HCT116 (cell line): ENCODE measurements at regions not wholly inside any gene's neighbourhood (a gene's known extent, or its start where the extent isn't known, plus 50 kb on each side); places are given as distances from the start of the nearest gene placed in this dataset.

Experiments
- ATAC-seq: fragments of 200-7000 bp; cut with Tn5 transposase; 2 replicates; pipeline ENCODE4 v1.9.1; 2020; ENCODE audit warnings: mild to moderate bottlenecking, moderate library complexity
- BruUV-seq: library from RNA; stranded (reverse); fragments of 400-500 nt; replicated peaks from 2 replicates; lab custom pipeline; 2021; lab: Mats Ljungman, UMichigan
- CTCF ChIA-PET: fragments of 300-600 bp; sonication (Branson Sonifier 250); formaldehyde crosslinking; loops from one replicate; lab custom pipeline; 2021; ENCODE audit warnings: antibody characterized with exemption; lab: Charles Lee
- POLR2A ChIA-PET: fragments of 300-600, 350-600 bp; sonication (Branson Sonifier 250); formaldehyde crosslinking; loops from one replicate; lab custom pipeline; 2021; ENCODE audit warnings: antibody characterized with exemption; lab: Charles Lee
- RAD21 ChIA-PET, 2 experiments: fragments of 300-600 bp; sonication (Branson Sonifier 250); formaldehyde crosslinking; loops; one replicate each; lab custom pipeline; 2023; ENCODE audit warnings: low total read pairs in 2 of 2; ENCODE audit not compliant: uncharacterized antibody in 2 of 2, unreplicated experiment in 2 of 2, low non-redundant PET in 1 of 2; lab: Charles Lee
- DNase-seq: peaks from one replicate; pipeline ENCODE4 v3.0.0-alpha.2; 2010; ENCODE audit warnings: low read depth, low spot score
- H2AFZ ChIP-seq: fragments of 200-600 bp; shearing (Covaris generic), sonication (generic); 2 replicates; pipeline ENCODE4 v1.6.1; 2017; ENCODE audit warnings: low read depth, mixed run types, mixed read lengths, antibody characterized with exemption, low read length; ENCODE audit not compliant: poor library complexity, severe bottlenecking
- H3K27ac ChIP-seq: 2 replicates; pipeline ENCODE4 v1.5.1; 2012; ENCODE audit warnings: low read depth, low read length
- H3K27me3 ChIP-seq: fragments of 200-600 bp; sonication (generic); 2 replicates; pipeline ENCODE4 v1.6.1; 2016; ENCODE audit warnings: mixed run types, low read length, mixed read lengths; ENCODE audit not compliant: insufficient read depth
- H3K36me3 ChIP-seq, 2 experiments: fragments of 200-500 bp in 1 of 2; fragments of 200-600 bp in 1 of 2; sonication (Bioruptor generic) in 1 of 2; sonication (generic) in 1 of 2; 2 replicates each; pipeline versions ENCODE4 v1.5.1 to v1.6.1; 2014 to 2016; ENCODE audit warnings: low read length in 2 of 2, inconsistent platforms in 1 of 2, mixed read lengths in 1 of 2, mixed run types in 1 of 2; ENCODE audit not compliant: insufficient read depth in 2 of 2, control insufficient read depth in 1 of 2
- H3K4me1 ChIP-seq, 2 experiments: fragments of 200-600 bp in 1 of 2; sonication (generic) in 1 of 2; 2 replicates each; pipeline versions ENCODE4 v1.5.1 to v1.6.1; 2012 to 2017; ENCODE audit warnings: low read length in 2 of 2, inconsistent platforms in 1 of 2, mild to moderate bottlenecking in 1 of 2, mixed read lengths in 1 of 2, mixed run types in 1 of 2, moderate library complexity in 1 of 2; ENCODE audit not compliant: insufficient read depth in 2 of 2, control insufficient read depth in 1 of 2
- H3K4me2 ChIP-seq: fragments of 200-600 bp; sonication (generic); 2 replicates; pipeline ENCODE4 v1.6.1; 2017; ENCODE audit warnings: mixed run types, low read length, mixed read lengths
- H3K4me3 ChIP-seq, 2 experiments: fragments of 200-600 bp in 1 of 2; sonication (generic) in 1 of 2; replicated peaks in 1 of 2; 2 replicates each; pipeline ENCODE4 v1.5.1; 2011 to 2016; ENCODE audit warnings: low read length in 2 of 2, control low read depth in 1 of 2, low read depth in 1 of 2, mild to moderate bottlenecking in 1 of 2, mixed read lengths in 1 of 2, mixed run types in 1 of 2
- H3K79me2 ChIP-seq: fragments of 200-600 bp; sonication (generic); 2 replicates; pipeline ENCODE4 v1.6.1; 2017; ENCODE audit warnings: mild to moderate bottlenecking, mixed run types, low read length, moderate library complexity, mixed read lengths; ENCODE audit not compliant: insufficient read depth
- H3K9ac ChIP-seq: fragments of 200-600 bp; sonication (generic); 2 replicates; pipeline ENCODE4 v1.6.1; 2016; ENCODE audit warnings: low read length, mixed read lengths
- H3K9me2 ChIP-seq: fragments of 200-600 bp; sonication (generic), shearing (Covaris generic); 2 replicates; pipeline ENCODE4 v1.6.1; 2017; ENCODE audit warnings: mixed run types, mild to moderate bottlenecking, moderate library complexity; ENCODE audit not compliant: insufficient read depth
- H3K9me3 ChIP-seq, 2 experiments: fragments of 200-500 bp in 1 of 2; fragments of 200-600 bp in 1 of 2; sonication (Bioruptor generic) in 1 of 2; sonication (generic) in 1 of 2; 2 replicates each; pipeline ENCODE4 v1.6.1; 2014 to 2017; ENCODE audit warnings: low read length in 2 of 2, mixed read lengths in 2 of 2, inconsistent platforms in 1 of 2, low read depth in 1 of 2, mild to moderate bottlenecking in 1 of 2, mixed run types in 1 of 2, moderate library complexity in 1 of 2; ENCODE audit not compliant: control insufficient read depth in 1 of 2, insufficient read depth in 1 of 2
- H4K20me1 ChIP-seq: fragments of 200-600 bp; sonication (generic), shearing (Covaris generic); 2 replicates; pipeline ENCODE4 v1.6.1; 2017; ENCODE audit warnings: mixed run types, mild to moderate bottlenecking, moderate library complexity; ENCODE audit not compliant: insufficient read depth
- ATF3 ChIP-seq: IDR thresholded peaks from 2 replicates; pipeline ENCODE4 v1.6.1; 2012
- EGR1 ChIP-seq: IDR thresholded peaks from 2 replicates; pipeline ENCODE4 v1.6.1; 2012; ENCODE audit warnings: low read depth
- ELF1 ChIP-seq: IDR thresholded peaks from 2 replicates; pipeline ENCODE4 v1.6.1; 2012; ENCODE audit warnings: low read depth, borderline replicate concordance
- EZH2 ChIP-seq: fragments of 200-600 bp; sonication (generic); IDR thresholded peaks from 2 replicates; pipeline ENCODE4 v1.6.1; 2017; ENCODE audit warnings: antibody characterized with exemption, mixed run types
- EZH2phosphoT487 ChIP-seq: fragments of 200-600 bp; IDR thresholded peaks from 2 replicates; pipeline ENCODE4 v1.6.1; 2018; ENCODE audit warnings: antibody characterized with exemption, borderline replicate concordance
- FOSL1 ChIP-seq: IDR thresholded peaks from 2 replicates; pipeline ENCODE4 v1.6.1; 2012; ENCODE audit warnings: low read depth
- JUND ChIP-seq: IDR thresholded peaks from 2 replicates; pipeline ENCODE4 v1.6.1; 2012
- MAX ChIP-seq: IDR thresholded peaks from 2 replicates; pipeline ENCODE4 v1.6.1; 2012
- POLR2AphosphoS5 ChIP-seq: IDR thresholded peaks from 2 replicates; pipeline ENCODE4 v1.6.1; 2011; ENCODE audit warnings: mild to moderate bottlenecking, low read depth, low read length, moderate library complexity
- RAD21 ChIP-seq: IDR thresholded peaks from 2 replicates; pipeline ENCODE4 v1.6.1; 2012; ENCODE audit warnings: low read depth, mild to moderate bottlenecking
- REST ChIP-seq: IDR thresholded peaks from 2 replicates; pipeline ENCODE4 v1.6.1; 2012; ENCODE audit warnings: low read depth
- SIN3A ChIP-seq: IDR thresholded peaks from 2 replicates; pipeline ENCODE4 v1.6.1; 2012; ENCODE audit warnings: low read depth
- SRF ChIP-seq: IDR thresholded peaks from 2 replicates; pipeline ENCODE4 v1.6.1; 2012; ENCODE audit warnings: low read depth
- TCF7L2 ChIP-seq: IDR thresholded peaks from 2 replicates; pipeline ENCODE4 v1.7.0; 2011; ENCODE audit warnings: borderline replicate concordance, inconsistent platforms; ENCODE audit not compliant: insufficient read depth, insufficient read length; ENCODE audit errors: extremely low read depth
- YY1 ChIP-seq: IDR thresholded peaks from 2 replicates; pipeline ENCODE4 v1.6.1; 2011; ENCODE audit warnings: low read length, low read depth, moderate library complexity, mild to moderate bottlenecking; ENCODE audit not compliant: insufficient replicate concordance; ENCODE audit errors: extremely low read depth
- ZBTB33 ChIP-seq: IDR thresholded peaks from 2 replicates; pipeline ENCODE4 v1.6.1; 2011; ENCODE audit warnings: mild to moderate bottlenecking, low read length, moderate library complexity; ENCODE audit not compliant: insufficient replicate concordance; ENCODE audit errors: extremely low read depth
- ZFX ChIP-seq: fragments of 450-650 bp; IDR thresholded peaks from 2 replicates; pipeline ENCODE4 v1.6.1; 2017
- ZNF274 ChIP-seq: fragments of 200-500 bp; sonication (Bioruptor generic); IDR thresholded peaks from 2 replicates; pipeline ENCODE4 v1.6.1; 2014; ENCODE audit warnings: mild to moderate bottlenecking, low read depth, low read length, inconsistent platforms
- intact Hi-C: fragments of 100-400 bp; cut with micrococcal nuclease; formaldehyde crosslinking; loops from 2 replicates; pipeline ENCODE4 v1.10.0; 2022

GRCh38 chr9:78630966-78631365 lies 334.0 kb downstream of the PSAT1 start (continued):
- TF ChIP-seq FOSL1 = no peak
- no peak for TF ChIP-seq YY1
- TF ChIP-seq JUND = no peak
- TF ChIP-seq ELF1 = no peak
- no peak for TF ChIP-seq ZBTB33
- no peak for TF ChIP-seq EZH2
- TF ChIP-seq ATF3 = no peak
- TF ChIP-seq, all 23 proteins: peak for 0

GRCh38 chr9:78640728-78641127 lies 343.8 kb downstream of the PSAT1 start:
- H3K9me3 ChIP-seq = no peaks in the 10 kb centered on the region
- ChIA-PET CTCF (no interaction called here), POLR2A (no interaction called here), RAD21 (no interaction called here)
- no peak overlapping the region for H3K4me3 ChIP-seq
- no peak for DNase-seq
- no peak overlapping the region for H3K4me2 ChIP-seq
- H3K27me3 ChIP-seq = no peaks in the 10 kb centered on the region
- H3K9me2 ChIP-seq = no peaks in the 10 kb centered on the region
- no peaks in the 10 kb centered on the region for H3K36me3 ChIP-seq
- no peak for ATAC-seq
- no peak overlapping the region for H3K27ac ChIP-seq
- H3K4me1 ChIP-seq = peaks cover 0 to 6% of the 10 kb centered on the region in 2 experiments; a peak in 1 of 4 replicates
- TF ChIP-seq YY1 (no peak), SIN3A (no peak), EZH2 (no peak), ZBTB33 (no peak), ZNF274 (no peak), ZFX (no peak), FOSL1 (no peak), SRF (no peak), RAD21 (no peak), POLR2AphosphoS5 (no peak), JUND (no peak), REST (no peak), ELF1 (no peak), EZH2phosphoT487 (no peak), EGR1 (no peak), MAX (no peak), TCF7L2 (no peak)
- BruUV-seq = no TSS peak
- intact Hi-C loops = no loop called here
- H3K9ac ChIP-seq = no peak overlapping the region
- no peak overlapping the region for H2AFZ ChIP-seq
- H4K20me1 ChIP-seq = no peaks in the 10 kb centered on the region
- no peaks in the 10 kb centered on the region for H3K79me2 ChIP-seq
